ENCODE measurements at regions not wholly inside any gene's neighbourhood (a gene's known extent, or its start where the extent isn't known, plus 50 kb on each side); places are given as distances from the start of the nearest gene placed in this dataset.

GRCh38 chr4:64477127-64477526 is 67.9 kb upstream of the TECRL start:
- TF ChIP-seq ZFX (IDR thresholded peaks at IDR 0.05): no peak
- TF ChIP-seq POLR2AphosphoS5 (IDR thresholded peaks at IDR 0.05; ENCODE audit: low read depth, low read length): no peak
- TF ChIP-seq CTCF (IDR thresholded peaks at IDR 0.05 in 2 of 3, conservative IDR thresholded peaks at IDR 0.05 in 1 of 3; ENCODE audit: borderline replicate concordance in 1 of 3, insufficient read depth in 1 of 3, low read depth in 2 of 3, low read length in 2 of 3): no peak
- TF ChIP-seq POLR2A (IDR thresholded peaks at IDR 0.05; ENCODE audit: borderline replicate concordance, extremely low read depth, insufficient read depth, insufficient read length): no peak
- TF ChIP-seq REST (IDR thresholded peaks at IDR 0.05; ENCODE audit: low read depth): no peak
- no peak for TF ChIP-seq EZH2 (IDR thresholded peaks at IDR 0.05)
- TF ChIP-seq YY1 (IDR thresholded peaks at IDR 0.05; ENCODE audit: extremely low read depth, insufficient replicate concordance, low read depth, low read length): no peak
- TF ChIP-seq TCF7L2 (IDR thresholded peaks at IDR 0.05; ENCODE audit: borderline replicate concordance, extremely low read depth, insufficient read depth, insufficient read length): no peak
- TF ChIP-seq JUND (IDR thresholded peaks at IDR 0.05): no peak
- no peak for TF ChIP-seq CEBPB (IDR thresholded peaks at IDR 0.05; ENCODE audit: low read depth)
- no peak for TF ChIP-seq ZNF274 (IDR thresholded peaks at IDR 0.05; ENCODE audit: low read depth, low read length)
- no peak for TF ChIP-seq EZH2phosphoT487 (IDR thresholded peaks at IDR 0.05; ENCODE audit: borderline replicate concordance)
- TF ChIP-seq SP1 (IDR thresholded peaks at IDR 0.05; ENCODE audit: low read depth): no peak
- no peak for TF ChIP-seq EGR1 (IDR thresholded peaks at IDR 0.05; ENCODE audit: low read depth)

Measured in HCT116 (cell line).